ENCODE measurements at regions not wholly inside any gene's neighbourhood (a gene's known extent, or its start where the extent isn't known, plus 50 kb on each side); places are given as distances from the start of the nearest gene placed in this dataset.
"Not testable (repeated sequence)": the region's sequence is repeated elsewhere in the genome, so short reads cannot be mapped to it uniquely, and the experiment has no call there.

DNA sequence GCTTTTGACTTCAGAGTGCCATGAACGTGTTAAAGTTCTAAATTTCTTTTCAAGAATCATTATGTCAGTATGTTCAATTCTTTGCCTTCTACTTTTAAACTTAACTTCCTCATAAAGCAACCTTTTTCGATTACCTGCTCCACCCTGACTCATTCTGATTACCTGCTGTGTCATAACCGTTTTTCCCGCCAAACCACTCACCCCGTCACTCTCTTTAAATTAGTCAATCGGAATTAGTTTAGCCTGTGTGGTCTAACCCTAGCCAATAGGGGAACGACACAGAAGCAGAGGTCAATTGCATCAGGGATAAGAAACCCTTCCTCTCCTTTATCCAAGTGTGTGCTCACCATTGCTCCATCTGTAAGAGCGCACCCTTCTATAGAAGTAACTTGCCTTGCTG is 482.7 kb downstream of the CD83 start:
- TF ChIP-seq, protein P1, sequence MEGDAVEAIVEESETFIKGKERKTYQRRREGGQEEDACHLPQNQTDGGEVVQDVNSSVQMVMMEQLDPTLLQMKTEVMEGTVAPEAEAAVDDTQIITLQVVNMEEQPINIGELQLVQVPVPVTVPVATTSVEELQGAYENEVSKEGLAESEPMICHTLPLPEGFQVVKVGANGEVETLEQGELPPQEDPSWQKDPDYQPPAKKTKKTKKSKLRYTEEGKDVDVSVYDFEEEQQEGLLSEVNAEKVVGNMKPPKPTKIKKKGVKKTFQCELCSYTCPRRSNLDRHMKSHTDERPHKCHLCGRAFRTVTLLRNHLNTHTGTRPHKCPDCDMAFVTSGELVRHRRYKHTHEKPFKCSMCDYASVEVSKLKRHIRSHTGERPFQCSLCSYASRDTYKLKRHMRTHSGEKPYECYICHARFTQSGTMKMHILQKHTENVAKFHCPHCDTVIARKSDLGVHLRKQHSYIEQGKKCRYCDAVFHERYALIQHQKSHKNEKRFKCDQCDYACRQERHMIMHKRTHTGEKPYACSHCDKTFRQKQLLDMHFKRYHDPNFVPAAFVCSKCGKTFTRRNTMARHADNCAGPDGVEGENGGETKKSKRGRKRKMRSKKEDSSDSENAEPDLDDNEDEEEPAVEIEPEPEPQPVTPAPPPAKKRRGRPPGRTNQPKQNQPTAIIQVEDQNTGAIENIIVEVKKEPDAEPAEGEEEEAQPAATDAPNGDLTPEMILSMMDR (conservative IDR thresholded peaks at IDR 0.05; ENCODE audit: low read length) = not testable (repeated sequence)
- TF ChIP-seq EZH2phosphoT487 (IDR thresholded peaks at IDR 0.05; ENCODE audit: borderline replicate concordance, low read depth, low read length) = not testable (repeated sequence)
